ENCODE measurements at regions not wholly inside any gene's neighbourhood (a gene's known extent, or its start where the extent isn't known, plus 50 kb on each side); places are given as distances from the start of the nearest gene placed in this dataset.
A peak's percentile ranks its signal among the peaks of the same experiment; 100 is the strongest.
"Not testable (repeated sequence)": the region's sequence is repeated elsewhere in the genome, so short reads cannot be mapped to it uniquely, and the experiment has no call there.

GRCh38 chr1:223012176-223012788, 130.8 kb downstream of the TLR5 start:
- DNase-seq (ENCODE audit: extremely low read depth in 1 of 11, low read depth in 9 of 11, low spot score in 4 of 11): no peak

GRCh38 chr1:223012938-223013337, 130.1 kb downstream of the TLR5 start:
- DNase-seq (ENCODE audit: extremely low read depth in 1 of 11, low read depth in 9 of 11, low spot score in 4 of 11): no peak

GRCh38 chr1:223014142-223014873, 128.7 kb downstream of the TLR5 start:
- no peak for DNase-seq (ENCODE audit: extremely low read depth in 1 of 11, low read depth in 9 of 11, low spot score in 4 of 11)

GRCh38 chr1:223016381-223016780, 126.7 kb downstream of the TLR5 start:
- no peak for DNase-seq (ENCODE audit: extremely low read depth in 1 of 11, low read depth in 9 of 11, low spot score in 4 of 11)

- DNase-seq (ENCODE audit: extremely low read depth in 1 of 11, low read depth in 9 of 11, low spot score in 4 of 11): no peak
Measured at GRCh38 chr1:223016890-223017289, 126.2 kb downstream of the TLR5 start.

GRCh38 chr1:223017291-223017690, 125.8 kb downstream of the TLR5 start:
- no peak for DNase-seq (ENCODE audit: extremely low read depth in 1 of 11, low read depth in 9 of 11, low spot score in 4 of 11)

- DNase-seq (ENCODE audit: extremely low read depth in 1 of 11, low read depth in 9 of 11, low spot score in 4 of 11): no peak
Measured at GRCh38 chr1:223018534-223018933, 124.5 kb downstream of the TLR5 start.

- DNase-seq (ENCODE audit: extremely low read depth in 1 of 11, low read depth in 9 of 11, low spot score in 4 of 11): no peak
Measured at GRCh38 chr1:223019256-223019655, 123.8 kb downstream of the TLR5 start.

- DNase-seq (ENCODE audit: extremely low read depth in 1 of 11, low read depth in 9 of 11, low spot score in 4 of 11): no peak
Measured at GRCh38 chr1:223020770-223021169, 122.3 kb downstream of the TLR5 start.

GRCh38 chr1:223022641-223023473, 120.2 kb downstream of the TLR5 start:
- peak in 6 of 11 donors; percentile 31 to 60 (median 54) for DNase-seq (ENCODE audit: extremely low read depth in 1 of 11, low read depth in 9 of 11, low spot score in 4 of 11)

- no peak for DNase-seq (ENCODE audit: extremely low read depth in 1 of 11, low read depth in 9 of 11, low spot score in 4 of 11)
Measured at GRCh38 chr1:223023863-223024262, 119.2 kb downstream of the TLR5 start.

GRCh38 chr1:223024486-223024885, 118.6 kb downstream of the TLR5 start:
- not testable (repeated sequence) for DNase-seq (ENCODE audit: extremely low read depth in 1 of 11, low read depth in 9 of 11, low spot score in 4 of 11)

- DNase-seq (ENCODE audit: extremely low read depth in 1 of 11, low read depth in 9 of 11, low spot score in 4 of 11): not testable (repeated sequence)
Measured at GRCh38 chr1:223025190-223025734, 117.8 kb downstream of the TLR5 start.

GRCh38 chr1:223026639-223027038, 116.4 kb downstream of the TLR5 start:
- DNase-seq (ENCODE audit: extremely low read depth in 1 of 11, low read depth in 9 of 11, low spot score in 4 of 11): not testable (repeated sequence)

GRCh38 chr1:223029985-223030769, 112.9 kb downstream of the TLR5 start:
- DNase-seq (ENCODE audit: extremely low read depth in 1 of 11, low read depth in 9 of 11, low spot score in 4 of 11): no peak

GRCh38 chr1:223030871-223031400, 112.1 kb downstream of the TLR5 start:
- DNase-seq (ENCODE audit: extremely low read depth in 1 of 11, low read depth in 9 of 11, low spot score in 4 of 11): no peak

- DNase-seq (ENCODE audit: extremely low read depth in 1 of 11, low read depth in 9 of 11, low spot score in 4 of 11): no peak
Measured at GRCh38 chr1:223031733-223032601, 111.1 kb downstream of the TLR5 start.

GRCh38 chr1:223033658-223034057, 109.4 kb downstream of the TLR5 start:
- DNase-seq (ENCODE audit: extremely low read depth in 1 of 11, low read depth in 9 of 11, low spot score in 4 of 11): no peak
